Adipocyte (in vitro differentiated cells): ENCODE measurements at regions not wholly inside any gene's neighbourhood (a gene's known extent, or its start where the extent isn't known, plus 50 kb on each side); places are given as distances from the start of the nearest gene placed in this dataset.
"Not testable (repeated sequence)": the region's sequence is repeated elsewhere in the genome, so short reads cannot be mapped to it uniquely, and the experiment has no call there.

Experiments used
- DNase-seq: peaks from one replicate; pipeline ENCODE4 v3.0.0-alpha.2; 2015; ENCODE audit warnings: low read depth
- H3K27me3 ChIP-seq: replicated peaks from 2 replicates; pipeline ENCODE4 v1.7.0; 2013; ENCODE audit warnings: mild to moderate bottlenecking, low read length, moderate library complexity; ENCODE audit not compliant: control insufficient read depth, insufficient read depth
- H3K36me3 ChIP-seq: 2 replicates; pipeline ENCODE4 v1.7.0; 2013; ENCODE audit warnings: low read length, mild to moderate bottlenecking, moderate library complexity; ENCODE audit not compliant: control insufficient read depth, insufficient read depth, severe bottlenecking
- H3K4me1 ChIP-seq: 2 replicates; pipeline ENCODE4 v1.7.0; 2013; ENCODE audit warnings: mild to moderate bottlenecking, low read length, moderate library complexity; ENCODE audit not compliant: control insufficient read depth, insufficient read depth
- H3K4me3 ChIP-seq: 2 replicates; pipeline ENCODE4 v1.7.0; 2013; ENCODE audit warnings: mild to moderate bottlenecking, low read length, moderate library complexity
- H3K9ac ChIP-seq: 2 replicates; pipeline ENCODE4 v1.7.0; 2013; ENCODE audit warnings: mild to moderate bottlenecking, low read length, moderate library complexity
- H3K9me3 ChIP-seq: 2 replicates; pipeline ENCODE4 v1.7.0; 2013; ENCODE audit warnings: mild to moderate bottlenecking, low read length, moderate library complexity; ENCODE audit not compliant: control insufficient read depth

DNA sequence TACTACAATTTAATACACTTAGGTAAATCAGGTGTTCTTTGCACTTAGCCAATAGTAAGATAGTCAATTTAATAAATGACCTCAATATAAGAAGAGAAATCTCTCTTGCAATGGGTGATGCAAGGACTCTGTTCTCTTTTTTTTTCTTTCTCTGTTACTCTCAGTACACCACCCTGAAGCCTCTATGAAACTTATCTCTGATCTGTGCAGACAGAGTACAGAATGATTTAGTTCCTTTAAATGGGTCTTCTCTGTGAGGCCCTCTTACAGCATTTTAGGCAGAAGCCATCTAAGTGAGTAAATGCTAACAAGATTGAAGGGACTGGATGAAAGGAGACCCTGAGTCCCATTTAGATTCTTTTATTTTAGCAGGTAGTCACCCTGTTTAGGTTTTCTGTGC lies 312.8 kb downstream of the RFPL4B start:
- H3K4me3 ChIP-seq = no peak overlapping the region
- H3K4me1 ChIP-seq = no peaks in the 10 kb centered on the region
- no peak overlapping the region for H3K9ac ChIP-seq
- no peak for DNase-seq
- no peaks in the 10 kb centered on the region for H3K36me3 ChIP-seq
- no peaks in the 10 kb centered on the region for H3K9me3 ChIP-seq
- no peaks in the 10 kb centered on the region for H3K27me3 ChIP-seq

DNA sequence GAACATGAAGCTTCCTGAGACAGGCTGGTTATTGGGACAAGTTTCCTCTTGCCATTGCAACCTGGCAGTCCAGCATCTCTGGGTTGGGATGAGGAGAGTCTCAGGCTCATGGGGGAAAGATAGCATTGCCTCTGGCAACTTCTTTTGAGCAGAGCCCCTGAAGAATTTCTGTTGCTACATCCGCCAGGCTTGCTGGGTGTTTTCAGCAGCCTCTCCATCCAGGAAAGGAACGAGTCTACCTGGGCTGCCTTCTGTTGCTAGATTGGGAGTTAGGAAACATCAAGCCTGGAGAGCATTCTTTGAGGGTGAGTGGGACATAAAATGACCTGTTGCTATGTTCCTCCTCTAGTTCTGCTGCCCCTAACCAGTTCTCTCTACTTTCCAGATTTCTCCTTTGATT lies 313.5 kb downstream of the RFPL4B start:
- peaks cover 5% of the 10 kb centered on the region for H3K4me1 ChIP-seq
- no peaks in the 10 kb centered on the region for H3K27me3 ChIP-seq
- no peak overlapping the region for H3K9ac ChIP-seq

DNA sequence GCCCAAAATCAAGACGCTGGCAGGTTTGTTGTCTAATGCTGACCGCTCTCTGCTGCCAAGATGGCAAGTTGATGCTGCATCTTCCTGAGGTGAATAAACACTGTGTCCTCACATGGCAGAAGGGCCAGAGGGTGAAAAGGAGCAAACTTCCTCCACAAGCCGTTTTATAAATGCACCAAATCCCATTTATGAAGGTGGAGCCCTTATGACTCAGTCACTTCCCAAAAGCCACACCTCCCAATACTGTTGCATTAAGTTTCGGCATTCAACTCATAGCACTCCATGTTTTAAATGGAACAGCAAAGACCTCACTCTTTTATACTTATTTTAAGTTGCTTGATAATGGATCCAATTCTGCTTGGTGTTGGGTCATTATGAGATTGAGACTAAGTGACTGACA lies 316.6 kb downstream of the RFPL4B start:
- Histone ChIP-seq H3K9me3 (no peaks in the 10 kb centered on the region), H3K36me3 (no peaks in the 10 kb centered on the region), H3K27me3 (no peaks in the 10 kb centered on the region), H3K4me1 (peaks cover 6% of the 10 kb centered on the region), H3K4me3 (no peak overlapping the region), H3K9ac (no peak overlapping the region)
- no peak for DNase-seq

More for the DNA sequence above, 313.5 kb downstream of the RFPL4B start:
- DNase-seq = no peak
- H3K9me3 ChIP-seq = no peaks in the 10 kb centered on the region
- no peaks in the 10 kb centered on the region for H3K36me3 ChIP-seq
- no peak overlapping the region for H3K4me3 ChIP-seq

DNA sequence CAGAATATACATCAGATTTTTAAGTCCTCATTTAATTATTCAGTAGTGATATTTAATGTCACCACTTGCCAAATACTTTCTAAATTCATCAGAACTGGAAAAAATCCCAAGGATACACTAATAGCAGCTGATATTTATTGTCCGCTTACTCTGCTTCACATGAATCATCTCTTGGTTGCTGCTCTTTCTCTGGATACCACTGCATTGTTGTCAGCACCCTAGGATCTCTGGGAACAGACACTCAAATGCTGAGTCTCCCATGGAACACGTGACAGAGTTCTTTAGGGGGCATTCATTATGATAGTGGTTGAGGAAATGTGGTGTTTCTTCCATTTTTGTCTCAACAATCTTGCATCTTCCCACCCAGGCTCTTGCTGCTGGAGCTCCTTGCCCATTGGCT lies 318.0 kb downstream of the RFPL4B start:
- Histone ChIP-seq H3K4me1 (peaks cover 6% of the 10 kb centered on the region), H3K9ac (no peak overlapping the region), H3K27me3 (no peaks in the 10 kb centered on the region), H3K36me3 (no peaks in the 10 kb centered on the region), H3K4me3 (no peak overlapping the region), H3K9me3 (no peaks in the 10 kb centered on the region)
- no peak for DNase-seq

DNA sequence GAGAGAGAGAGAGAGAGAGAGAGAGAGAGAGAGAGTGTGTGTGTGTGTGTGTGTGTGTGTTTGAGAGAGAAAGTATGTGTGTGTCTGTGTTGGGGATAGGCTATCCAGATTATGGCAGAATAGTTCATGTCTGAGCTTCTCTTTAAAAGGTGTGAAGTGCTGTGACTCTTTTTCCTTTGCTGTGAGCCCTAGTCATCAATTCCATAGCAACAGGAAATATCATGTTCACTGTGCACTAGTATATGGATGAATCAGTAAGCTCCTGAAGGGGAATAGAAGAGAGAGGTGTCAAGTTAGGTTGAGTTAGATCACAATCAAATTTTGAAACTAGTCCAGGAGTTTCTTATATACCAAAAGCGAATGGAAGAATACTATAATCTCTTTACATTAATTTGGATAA lies 318.7 kb downstream of the RFPL4B start:
- Histone ChIP-seq H3K4me3 (no peak overlapping the region), H3K27me3 (no peaks in the 10 kb centered on the region), H3K9me3 (no peaks in the 10 kb centered on the region), H3K9ac (no peak overlapping the region), H3K36me3 (no peaks in the 10 kb centered on the region), H3K4me1 (peaks cover 6% of the 10 kb centered on the region)
- DNase-seq = no peak

DNA sequence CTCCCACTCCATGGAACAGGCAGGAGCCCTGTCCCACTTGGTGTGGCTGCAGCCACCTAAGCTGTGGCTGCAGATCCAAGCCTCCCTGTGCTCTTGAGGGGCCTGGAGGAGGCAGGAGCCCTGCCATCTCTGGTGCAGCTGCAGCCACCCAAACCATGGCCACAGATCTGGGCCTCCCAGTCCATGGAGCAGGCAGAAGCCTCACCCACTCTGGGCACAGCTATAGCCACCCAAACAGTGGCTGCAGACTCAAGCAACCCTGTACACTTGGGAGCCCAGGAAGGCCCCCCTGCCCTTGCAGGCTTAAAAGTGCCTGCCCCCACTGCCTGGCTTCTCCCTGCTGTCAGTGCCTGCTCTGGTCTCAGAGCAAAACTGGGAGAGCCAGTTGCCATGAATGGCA lies 320.3 kb downstream of the RFPL4B start:
- H3K9ac ChIP-seq = no peak overlapping the region
- H3K9me3 ChIP-seq = no peaks in the 10 kb centered on the region
- H3K36me3 ChIP-seq = no peaks in the 10 kb centered on the region
- peaks cover 6% of the 10 kb centered on the region for H3K4me1 ChIP-seq
- no peak for DNase-seq
- H3K27me3 ChIP-seq = no peaks in the 10 kb centered on the region
- no peak overlapping the region for H3K4me3 ChIP-seq

DNA sequence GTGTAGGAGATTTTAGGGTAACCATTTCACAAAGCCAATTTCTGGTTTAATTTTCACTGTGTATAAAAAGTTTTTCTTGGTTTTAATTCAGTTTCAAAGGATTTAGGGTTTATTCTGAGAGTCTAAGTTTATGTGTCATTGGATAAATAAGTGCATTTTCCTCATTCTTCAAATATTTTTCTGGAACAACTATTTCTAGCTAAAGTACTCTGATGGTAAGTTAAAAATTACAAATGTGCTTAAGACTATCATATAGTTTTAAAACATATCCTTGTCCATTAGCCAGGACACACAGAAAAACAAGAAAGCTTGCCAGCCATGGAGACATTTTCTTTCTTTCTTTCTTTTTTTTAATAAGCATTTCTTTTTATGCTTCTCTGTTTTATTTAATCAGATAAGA lies 333.0 kb downstream of the RFPL4B start:
- Histone ChIP-seq H3K9ac (peak overlapping the region; percentile 40), H3K9me3 (no peaks in the 10 kb centered on the region), H3K4me3 (peak overlapping the region; percentile 53), H3K27me3 (no peaks in the 10 kb centered on the region), H3K36me3 (no peaks in the 10 kb centered on the region), H3K4me1 (peaks cover 23% of the 10 kb centered on the region)
- no peak for DNase-seq

DNA sequence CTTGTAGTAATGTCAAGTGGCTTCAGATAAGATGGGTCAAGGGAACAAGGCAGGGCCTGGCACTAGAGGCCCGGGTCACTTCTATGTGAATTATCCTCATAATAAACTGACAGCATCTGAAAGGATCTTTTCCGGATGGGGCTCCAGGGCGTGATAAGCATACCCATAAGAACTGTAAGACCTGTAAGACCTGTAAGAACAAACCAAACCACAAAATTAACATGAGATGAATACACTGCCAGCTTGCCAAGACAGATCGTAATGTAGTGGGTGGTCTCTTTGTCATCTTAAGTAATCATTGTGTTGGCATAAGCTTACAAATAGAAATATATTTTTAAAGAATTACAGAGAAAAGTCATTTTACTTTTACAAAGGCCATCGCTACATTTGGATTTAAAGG lies 334.9 kb downstream of the RFPL4B start:
- DNase-seq = no peak
- Histone ChIP-seq H3K27me3 (no peaks in the 10 kb centered on the region), H3K9me3 (no peaks in the 10 kb centered on the region), H3K9ac (no peak overlapping the region), H3K4me1 (peaks cover 23% of the 10 kb centered on the region), H3K4me3 (no peak overlapping the region), H3K36me3 (no peaks in the 10 kb centered on the region)

DNA sequence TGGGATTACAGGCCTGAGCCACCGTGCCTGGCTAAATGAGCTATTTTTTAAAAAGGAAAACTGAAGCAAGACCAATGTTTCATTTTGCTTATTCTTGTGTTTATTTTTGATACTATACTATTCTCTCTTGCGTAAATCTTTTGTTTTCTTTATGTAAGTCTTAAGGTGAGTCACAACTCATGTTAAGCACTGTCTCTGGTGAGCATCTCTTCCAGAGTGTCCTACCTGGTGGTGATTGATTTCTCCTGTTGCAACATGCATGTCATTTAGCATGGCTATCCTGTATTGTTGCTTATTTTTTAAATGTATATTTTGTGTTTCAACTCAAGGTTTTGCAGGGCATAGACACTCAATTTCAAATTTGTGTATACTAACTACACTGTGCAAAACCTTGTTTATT lies 336.0 kb downstream of the RFPL4B start:
- DNase-seq = no peak
- no peaks in the 10 kb centered on the region for H3K27me3 ChIP-seq

DNA sequence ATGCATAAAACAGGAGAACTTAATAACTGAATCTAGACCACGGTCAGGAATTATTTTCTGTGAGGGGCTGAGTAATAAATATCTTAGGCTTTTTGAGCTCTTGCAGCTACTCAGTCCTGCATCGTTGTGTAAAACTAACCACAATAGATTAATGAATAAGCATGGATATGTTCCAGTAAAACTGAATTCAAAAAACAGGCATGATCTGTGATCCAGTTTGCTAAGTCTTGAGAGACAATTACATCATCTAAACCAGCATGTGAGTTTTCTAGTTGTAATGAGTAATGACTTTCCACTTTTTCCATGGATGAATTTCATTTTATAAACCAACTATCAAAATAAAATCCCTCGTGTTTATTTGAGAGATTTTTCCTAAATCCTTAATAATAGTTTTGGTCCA lies 336.8 kb downstream of the RFPL4B start:
- Histone ChIP-seq H3K4me3 (no peak overlapping the region), H3K4me1 (peaks cover 23% of the 10 kb centered on the region), H3K36me3 (no peaks in the 10 kb centered on the region), H3K9ac (no peak overlapping the region), H3K27me3 (no peaks in the 10 kb centered on the region), H3K9me3 (no peaks in the 10 kb centered on the region)
- DNase-seq = peak; percentile 82

More for the DNA sequence above, 336.0 kb downstream of the RFPL4B start:
- Histone ChIP-seq H3K4me1 (peaks cover 23% of the 10 kb centered on the region), H3K9me3 (no peaks in the 10 kb centered on the region), H3K4me3 (no peak overlapping the region), H3K9ac (no peak overlapping the region), H3K36me3 (no peaks in the 10 kb centered on the region)

DNA sequence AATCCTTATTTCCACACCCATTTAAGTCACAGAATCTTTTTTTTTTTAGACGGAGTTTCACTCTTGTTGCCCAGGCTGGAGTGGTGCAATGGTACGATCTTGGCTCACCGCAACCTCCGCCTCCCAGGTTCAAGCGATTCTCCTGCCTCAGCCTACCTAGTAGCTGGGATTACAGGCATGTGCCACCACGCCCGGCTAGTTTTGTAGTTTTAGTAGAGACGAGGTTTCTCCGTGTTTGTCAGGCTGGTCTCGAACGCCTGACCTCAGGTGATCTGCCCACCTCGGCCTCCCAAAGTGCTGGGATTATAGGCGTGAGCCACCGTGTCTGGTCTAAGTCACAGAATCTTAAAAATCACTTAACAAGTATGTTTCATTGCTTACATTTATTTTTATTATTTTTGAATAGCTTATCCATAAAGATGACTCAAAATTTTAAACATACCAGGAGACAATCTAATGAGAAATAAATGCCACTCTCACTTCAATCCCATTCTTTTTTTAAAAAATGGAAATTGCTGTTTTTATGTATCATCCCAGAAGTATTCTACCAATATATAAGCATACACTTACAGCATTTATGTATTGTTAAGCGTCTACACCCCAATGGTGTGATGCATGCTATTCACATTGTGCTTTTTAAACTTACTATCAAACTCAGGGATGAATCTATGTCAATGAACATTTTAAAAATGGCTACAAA lies 338.5 kb downstream of the RFPL4B start:
- not testable (repeated sequence) for H3K36me3 ChIP-seq, H3K9ac ChIP-seq, H3K27me3 ChIP-seq, H3K4me3 ChIP-seq, H3K9me3 ChIP-seq, DNase-seq
- H3K4me1 ChIP-seq = peaks cover 17% of the 10 kb centered on the region
